Choroid plexus epithelial cell (primary cell): ENCODE measurements at regions not wholly inside any gene's neighbourhood (a gene's known extent, or its start where the extent isn't known, plus 50 kb on each side); places are given as distances from the start of the nearest gene placed in this dataset.

Experiments
- DNase-seq: peaks from one replicate; pipeline ENCODE4 v3.0.0-alpha.2; 2010; ENCODE audit warnings: low read depth
- H3K4me3 ChIP-seq: 2 replicates; pipeline ENCODE4 v1.5.1; 2011; ENCODE audit warnings: low read depth, mild to moderate bottlenecking, control low read depth, low read length, moderate library complexity
- CTCF ChIP-seq: conservative IDR thresholded peaks from 2 replicates; pipeline ENCODE4 v1.5.1; 2011; ENCODE audit warnings: low read depth, mild to moderate bottlenecking, control low read depth, inconsistent platforms, low read length, moderate library complexity

DNA sequence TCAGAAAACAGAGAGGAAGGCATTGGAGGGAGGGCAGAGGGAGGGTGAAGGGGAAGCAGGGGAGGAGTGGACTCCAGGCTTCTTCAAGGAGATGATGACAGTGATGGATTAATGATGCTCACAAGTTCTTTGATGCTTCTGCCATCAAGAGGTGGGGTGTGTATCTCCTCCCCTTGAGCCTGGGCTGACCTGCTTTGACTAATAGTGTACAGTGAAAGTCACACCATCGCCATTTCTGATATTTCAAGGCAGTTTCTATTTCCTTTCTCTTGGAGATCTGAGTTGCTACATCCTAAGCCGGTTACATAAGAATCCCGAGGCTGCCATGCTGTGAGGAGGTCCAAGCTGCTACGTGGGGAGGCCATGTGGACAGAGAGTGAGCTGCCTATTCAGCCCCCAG lies 312.5 kb downstream of the MAF start:
- no peak for DNase-seq
- no peak overlapping the region for H3K4me3 ChIP-seq
- TF ChIP-seq CTCF: no peak

GRCh38 chr16:79287424-79287917 lies 313.1 kb downstream of the MAF start:
- no peak for TF ChIP-seq CTCF
- H3K4me3 ChIP-seq: no peak overlapping the region
- DNase-seq: no peak

DNA sequence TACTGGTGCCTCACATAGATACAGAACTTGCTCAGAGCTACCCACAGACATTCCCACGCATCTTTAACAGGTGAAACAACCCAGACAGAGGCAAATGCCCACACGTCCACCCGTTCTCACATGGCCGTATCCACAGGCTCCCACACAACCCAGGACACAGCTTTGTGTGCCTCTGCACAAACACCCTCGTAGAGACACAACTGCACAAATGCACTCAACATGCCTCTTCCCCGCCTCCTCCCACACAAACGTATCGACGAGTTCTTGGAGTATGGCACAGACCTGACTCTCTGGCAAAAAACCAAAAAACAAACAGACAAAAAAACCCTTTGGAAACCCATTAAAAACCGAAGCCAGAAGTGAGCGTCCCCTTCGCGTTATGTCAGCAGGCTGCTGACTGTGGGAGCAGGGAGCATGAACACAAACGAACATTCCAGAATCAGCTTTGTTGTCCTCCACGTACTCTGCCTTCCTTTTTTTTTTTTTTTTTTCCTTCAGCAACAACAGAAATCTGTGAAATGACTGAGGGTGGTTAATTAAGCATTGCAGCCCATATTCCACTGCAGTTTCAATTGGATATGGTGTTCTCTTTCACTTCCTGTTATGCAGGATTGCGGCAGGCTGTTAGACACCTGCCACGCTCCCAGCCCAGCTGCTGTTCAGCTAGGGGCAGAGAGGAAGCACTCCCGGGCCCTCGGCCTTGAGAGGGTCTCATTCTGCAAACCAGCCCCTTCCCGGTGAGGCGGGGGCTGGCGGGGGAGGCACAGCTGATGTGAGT lies 313.7 kb downstream of the MAF start:
- no peak for TF ChIP-seq CTCF
- no peak overlapping the region for H3K4me3 ChIP-seq
- DNase-seq: no peak

DNA sequence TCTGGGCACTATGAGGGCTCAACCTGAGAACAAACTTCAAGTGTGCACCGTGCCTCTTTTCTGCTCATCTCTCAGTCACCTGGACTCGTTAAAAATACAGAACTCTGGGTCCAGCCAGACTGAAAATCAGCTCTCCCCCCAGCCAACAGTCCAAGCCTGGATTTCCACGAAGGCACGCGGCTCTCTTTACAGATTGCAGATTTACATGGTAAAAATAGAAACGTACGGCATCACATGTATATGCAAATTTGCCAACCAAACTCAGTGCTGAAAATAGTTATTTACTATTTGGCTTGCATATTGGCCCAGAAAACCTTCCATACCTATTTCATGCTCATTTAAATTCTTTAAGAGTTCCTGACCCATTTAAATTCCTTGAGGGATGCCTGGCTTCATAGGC lies 315.8 kb downstream of the MAF start:
- DNase-seq: no peak
- TF ChIP-seq CTCF: no peak
- H3K4me3 ChIP-seq: no peak overlapping the region

- DNase-seq: no peak
- TF ChIP-seq CTCF: no peak
- H3K4me3 ChIP-seq: no peak overlapping the region
Measured at GRCh38 chr16:79283578-79283977, 317.0 kb downstream of the MAF start.

- no peak for DNase-seq
- TF ChIP-seq CTCF: no peak
- H3K4me3 ChIP-seq: no peak overlapping the region
Measured at GRCh38 chr16:79282806-79283205, 317.7 kb downstream of the MAF start.

GRCh38 chr16:79278506-79278905 lies 322.0 kb downstream of the MAF start:
- no peak for DNase-seq
- no peak overlapping the region for H3K4me3 ChIP-seq
- TF ChIP-seq CTCF: no peak
